ENCODE measurements at regions not wholly inside any gene's neighbourhood (a gene's known extent, or its start where the extent isn't known, plus 50 kb on each side); places are given as distances from the start of the nearest gene placed in this dataset.
"Not testable (repeated sequence)": the region's sequence is repeated elsewhere in the genome, so short reads cannot be mapped to it uniquely, and the experiment has no call there.

GRCh38 chr10:8665322-8665721, 610.8 kb downstream of the GATA3 start:
- Mint-ChIP-seq H3K27me3 (peaks cover 7 to 8% of the 10 kb centered on the region in 2 donors), H3K4me3 (no peak overlapping the region), H3K4me1 (no peaks in the 10 kb centered on the region), H3K27ac (no peak overlapping the region), H3K36me3 (no peaks in the 10 kb centered on the region), H3K9me3 (peaks cover 0 to 4% (median 4%) of the 10 kb centered on the region in 3 donors)
- CTCF ChIA-PET = interaction anchor here in 1 of 2 donors (0.7 kb wide), 1 partner anchor 838 kb away, joined by 3 read pairs; no protein-coding TSS in a partner anchor
- Histone ChIP-seq H3K36me3 (ENCODE audit: control insufficient read depth in 2 of 2, extremely low read depth in 1 of 2, insufficient read depth in 1 of 2, low read length in 1 of 2) (no peaks in the 10 kb centered on the region), H3K4me3 (ENCODE audit: control insufficient read depth in 1 of 2, extremely low read depth in 1 of 2, low read length in 1 of 2) (no peak overlapping the region), H3K27ac (ENCODE audit: low read length) (no peak overlapping the region), H3K27me3 (replicated peaks in 1 of 2; ENCODE audit: control insufficient read depth in 2 of 2, extremely low read depth in 1 of 2, insufficient read depth in 2 of 2, low read length in 1 of 2) (no peaks in the 10 kb centered on the region), H3K9me3 (no peaks in the 10 kb centered on the region), H3K4me1 (ENCODE audit: control insufficient read depth in 1 of 2, extremely low read depth in 1 of 2, insufficient read depth in 2 of 2, low read length in 2 of 2) (no peaks in the 10 kb centered on the region)
- DNase-seq (no peak), ATAC-seq (replicated peaks in 1 of 4) (no peak)
- POLR2A ChIA-PET = interaction anchor here in 1 of 2 donors (0.7 kb wide), 2 partner anchors 12 to 134 kb away, joined by 3 to 4 read pairs; no protein-coding TSS in a partner anchor
- WGBS (ENCODE audit: insufficient coverage) = 60% methylated on average over 1 of the region's 2 CpGs

DNA sequence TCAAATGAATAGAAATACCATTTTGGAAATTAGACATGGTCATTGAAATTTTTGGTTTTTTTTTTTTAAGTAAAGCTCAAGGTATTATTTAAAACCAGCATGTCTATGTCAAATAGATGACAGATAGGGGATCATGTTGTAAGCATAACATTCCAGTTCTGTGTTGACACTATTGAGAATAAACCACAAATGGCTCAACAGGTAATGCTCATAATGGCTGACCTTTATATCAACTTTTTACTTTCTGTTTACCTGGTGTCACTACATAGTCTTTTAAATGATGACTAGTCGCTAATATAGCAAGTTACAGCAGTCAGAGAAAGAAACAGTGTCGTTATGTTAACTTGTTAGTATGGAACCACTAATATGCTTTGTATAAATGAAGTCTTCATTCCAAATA, 616.0 kb downstream of the GATA3 start:
- Mint-ChIP-seq H3K4me3 (no peak overlapping the region), H3K27ac (no peak overlapping the region), H3K36me3 (no peaks in the 10 kb centered on the region), H3K27me3 (peaks cover under 1 to 7% of the 10 kb centered on the region in 2 donors), H3K4me1 (no peaks in the 10 kb centered on the region), H3K9me3 (peaks cover 4 to 14% (median 5%) of the 10 kb centered on the region in 3 donors)
- Histone ChIP-seq H3K27ac (ENCODE audit: low read length) (no peak overlapping the region), H3K36me3 (ENCODE audit: control insufficient read depth in 2 of 2, extremely low read depth in 1 of 2, insufficient read depth in 1 of 2, low read length in 1 of 2) (no peaks in the 10 kb centered on the region), H3K4me3 (ENCODE audit: control insufficient read depth in 1 of 2, extremely low read depth in 1 of 2, low read length in 1 of 2) (no peak overlapping the region), H3K4me1 (ENCODE audit: control insufficient read depth in 1 of 2, extremely low read depth in 1 of 2, insufficient read depth in 2 of 2, low read length in 2 of 2) (no peaks in the 10 kb centered on the region), H3K27me3 (replicated peaks in 1 of 2; ENCODE audit: control insufficient read depth in 2 of 2, extremely low read depth in 1 of 2, insufficient read depth in 2 of 2, low read length in 1 of 2) (no peaks in the 10 kb centered on the region), H3K9me3 (no peaks in the 10 kb centered on the region)
- ChIA-PET POLR2A (no interaction called here), CTCF (no interaction called here)
- WGBS (ENCODE audit: insufficient coverage) = no CpG with 5 or more reads among the region's 2 CpGs
- DNase-seq = no peak
- no peak for ATAC-seq (replicated peaks in 1 of 4)

- Histone ChIP-seq H3K4me1 (ENCODE audit: control insufficient read depth in 1 of 2, extremely low read depth in 1 of 2, insufficient read depth in 2 of 2, low read length in 2 of 2) (no peaks in the 10 kb centered on the region), H3K9me3 (no peaks in the 10 kb centered on the region), H3K4me3 (ENCODE audit: control insufficient read depth in 1 of 2, extremely low read depth in 1 of 2, low read length in 1 of 2) (no peak overlapping the region), H3K27me3 (replicated peaks in 1 of 2; ENCODE audit: control insufficient read depth in 2 of 2, extremely low read depth in 1 of 2, insufficient read depth in 2 of 2, low read length in 1 of 2) (no peaks in the 10 kb centered on the region), H3K27ac (ENCODE audit: low read length) (no peak overlapping the region), H3K36me3 (ENCODE audit: control insufficient read depth in 2 of 2, extremely low read depth in 1 of 2, insufficient read depth in 1 of 2, low read length in 1 of 2) (no peaks in the 10 kb centered on the region)
- POLR2A ChIA-PET = no interaction called here
- Mint-ChIP-seq H3K36me3 (no peaks in the 10 kb centered on the region), H3K4me1 (no peaks in the 10 kb centered on the region), H3K27me3 (peaks cover under 1 to 2% of the 10 kb centered on the region in 2 donors), H3K27ac (no peak overlapping the region), H3K9me3 (peaks cover 0 to 11% (median 5%) of the 10 kb centered on the region in 3 donors), H3K4me3 (no peak overlapping the region)
- WGBS (ENCODE audit: insufficient coverage) = 94% methylated on average over 3 of the region's 3 CpGs
- DNase-seq = no peak
- no peak for ATAC-seq (replicated peaks in 1 of 4)
- CTCF ChIA-PET = no interaction called here
These were observed 619.7 kb downstream of the GATA3 start for GRCh38 chr10:8674230-8674629.

DNA sequence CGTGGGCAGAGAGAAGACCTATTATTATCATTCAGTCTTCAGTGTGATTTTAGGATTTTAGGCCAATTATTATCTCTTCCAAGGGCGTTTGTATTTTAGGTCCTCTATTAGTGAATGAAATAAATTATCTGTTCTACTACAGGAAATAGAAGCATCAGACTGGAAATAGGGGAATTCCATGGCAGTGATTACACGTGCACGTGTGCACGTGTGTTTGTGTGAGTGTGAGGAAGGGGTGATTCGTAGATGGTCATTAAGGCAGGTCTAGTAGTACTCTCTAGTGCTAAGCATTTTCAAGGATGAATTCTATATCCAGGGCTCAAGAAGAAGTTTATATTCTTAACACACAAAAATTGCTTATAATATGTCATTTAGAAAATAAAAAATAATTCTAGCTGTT, 623.2 kb downstream of the GATA3 start:
- Mint-ChIP-seq H3K4me1 (no peaks in the 10 kb centered on the region), H3K36me3 (no peaks in the 10 kb centered on the region), H3K9me3 (peaks cover 0 to 3% (median 3%) of the 10 kb centered on the region in 3 donors), H3K27me3 (peaks cover 5 to 8% of the 10 kb centered on the region in 2 donors), H3K4me3 (no peak overlapping the region), H3K27ac (no peak overlapping the region)
- Histone ChIP-seq H3K4me3 (ENCODE audit: control insufficient read depth in 1 of 2, extremely low read depth in 1 of 2, low read length in 1 of 2) (no peak overlapping the region), H3K4me1 (ENCODE audit: control insufficient read depth in 1 of 2, extremely low read depth in 1 of 2, insufficient read depth in 2 of 2, low read length in 2 of 2) (no peaks in the 10 kb centered on the region), H3K27ac (ENCODE audit: low read length) (no peak overlapping the region), H3K36me3 (ENCODE audit: control insufficient read depth in 2 of 2, extremely low read depth in 1 of 2, insufficient read depth in 1 of 2, low read length in 1 of 2) (no peaks in the 10 kb centered on the region), H3K9me3 (no peaks in the 10 kb centered on the region), H3K27me3 (replicated peaks in 1 of 2; ENCODE audit: control insufficient read depth in 2 of 2, extremely low read depth in 1 of 2, insufficient read depth in 2 of 2, low read length in 1 of 2) (peaks cover 0 to 3% of the 10 kb centered on the region in 2 experiments)
- DNase-seq (no peak), ATAC-seq (replicated peaks in 1 of 4) (no peak)
- ChIA-PET CTCF (no interaction called here), POLR2A (no interaction called here)
- WGBS (ENCODE audit: insufficient coverage) = no CpG with 5 or more reads among the region's 6 CpGs

GRCh38 chr10:8684916-8685315, 630.4 kb downstream of the GATA3 start:
- ATAC-seq (replicated peaks in 1 of 4); H3K36me3 ChIP-seq (ENCODE audit: control insufficient read depth in 2 of 2, extremely low read depth in 1 of 2, insufficient read depth in 1 of 2, low read length in 1 of 2); H3K27me3 ChIP-seq (replicated peaks in 1 of 2; ENCODE audit: control insufficient read depth in 2 of 2, extremely low read depth in 1 of 2, insufficient read depth in 2 of 2, low read length in 1 of 2); H3K36me3 Mint-ChIP-seq; H3K27ac ChIP-seq (ENCODE audit: low read length); CTCF ChIA-PET; H3K27me3 Mint-ChIP-seq; DNase-seq; H3K4me1 ChIP-seq (ENCODE audit: control insufficient read depth in 1 of 2, extremely low read depth in 1 of 2, insufficient read depth in 2 of 2, low read length in 2 of 2); H3K9me3 ChIP-seq; H3K9me3 Mint-ChIP-seq; H3K4me3 ChIP-seq (ENCODE audit: control insufficient read depth in 1 of 2, extremely low read depth in 1 of 2, low read length in 1 of 2); H3K4me3 Mint-ChIP-seq; POLR2A ChIA-PET; H3K4me1 Mint-ChIP-seq: not testable (repeated sequence)
- no CpG with 5 or more reads among the region's 3 CpGs for WGBS (ENCODE audit: insufficient coverage)
- H3K27ac Mint-ChIP-seq = peak overlapping the region in 1 of 2 donors; percentile 19

GRCh38 chr10:8688881-8689280, 634.4 kb downstream of the GATA3 start:
- H3K36me3 Mint-ChIP-seq = no peaks in the 10 kb centered on the region
- H3K9me3 Mint-ChIP-seq = peaks cover 0 to 14% (median 3%) of the 10 kb centered on the region in 3 donors
- ATAC-seq (replicated peaks in 1 of 4) (no peak), DNase-seq (no peak)
- no CpG with 5 or more reads among the region's 4 CpGs for WGBS (ENCODE audit: insufficient coverage)
- Histone ChIP-seq H3K4me1 (ENCODE audit: control insufficient read depth in 1 of 2, extremely low read depth in 1 of 2, insufficient read depth in 2 of 2, low read length in 2 of 2) (no peaks in the 10 kb centered on the region), H3K36me3 (ENCODE audit: control insufficient read depth in 2 of 2, extremely low read depth in 1 of 2, insufficient read depth in 1 of 2, low read length in 1 of 2) (no peaks in the 10 kb centered on the region), H3K27ac (ENCODE audit: low read length) (no peak overlapping the region), H3K4me3 (ENCODE audit: control insufficient read depth in 1 of 2, extremely low read depth in 1 of 2, low read length in 1 of 2) (no peak overlapping the region), H3K27me3 (replicated peaks in 1 of 2; ENCODE audit: control insufficient read depth in 2 of 2, extremely low read depth in 1 of 2, insufficient read depth in 2 of 2, low read length in 1 of 2) (no peaks in the 10 kb centered on the region), H3K9me3 (no peaks in the 10 kb centered on the region)
- no peak overlapping the region for H3K27ac Mint-ChIP-seq
- no peaks in the 10 kb centered on the region for H3K4me1 Mint-ChIP-seq
- H3K27me3 Mint-ChIP-seq = peaks cover 0 to 3% of the 10 kb centered on the region in 2 donors
- ChIA-PET POLR2A (no interaction called here), CTCF (interaction anchor here in 1 of 2 donors (0.5 kb wide), 1 partner anchor 120 kb away, joined by 3 read pairs; no protein-coding TSS in a partner anchor)
- no peak overlapping the region for H3K4me3 Mint-ChIP-seq

DNA sequence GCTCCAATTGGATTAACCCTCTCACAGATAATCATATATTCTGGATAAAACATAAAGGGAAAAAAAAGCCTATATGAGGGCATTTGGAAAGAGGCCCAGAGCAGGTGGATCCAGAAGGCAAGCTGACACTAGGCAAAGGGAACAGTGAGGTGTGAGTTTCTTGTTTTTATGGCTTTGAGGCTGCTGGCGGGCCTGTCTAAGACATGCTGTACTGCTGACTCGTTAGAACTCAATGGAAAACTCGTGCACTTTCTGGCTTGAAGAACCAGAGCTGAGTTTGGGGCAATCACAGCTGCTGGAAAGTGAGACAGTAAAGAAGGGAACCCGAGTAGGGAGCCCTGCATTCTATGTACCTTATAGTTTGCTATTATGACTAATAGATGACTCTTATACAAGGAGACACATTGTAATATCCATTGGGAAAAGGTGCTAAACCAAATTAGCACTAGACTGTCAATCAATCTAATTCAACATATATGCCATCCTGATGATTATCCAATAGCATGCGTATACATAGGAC, 637.1 kb downstream of the GATA3 start:
- no peaks in the 10 kb centered on the region for H3K27me3 ChIP-seq (replicated peaks in 1 of 2; ENCODE audit: control insufficient read depth in 2 of 2, extremely low read depth in 1 of 2, insufficient read depth in 2 of 2, low read length in 1 of 2)
- Mint-ChIP-seq H3K27me3 (no peaks in the 10 kb centered on the region), H3K36me3 (no peaks in the 10 kb centered on the region), H3K27ac (no peak overlapping the region), H3K4me3 (no peak overlapping the region), H3K4me1 (no peaks in the 10 kb centered on the region), H3K9me3 (peaks cover 0 to 5% (median 3%) of the 10 kb centered on the region in 3 donors)
- H3K4me3 ChIP-seq (ENCODE audit: control insufficient read depth in 1 of 2, extremely low read depth in 1 of 2, low read length in 1 of 2) = no peak overlapping the region
- H3K27ac ChIP-seq (ENCODE audit: low read length) = no peak overlapping the region
- ChIA-PET CTCF (no interaction called here), POLR2A (no interaction called here)
- no peak for DNase-seq
- 83% methylated on average over 1 of the region's 5 CpGs for WGBS (ENCODE audit: insufficient coverage)
- H3K4me1 ChIP-seq (ENCODE audit: control insufficient read depth in 1 of 2, extremely low read depth in 1 of 2, insufficient read depth in 2 of 2, low read length in 2 of 2) = no peaks in the 10 kb centered on the region
- H3K36me3 ChIP-seq (ENCODE audit: control insufficient read depth in 2 of 2, extremely low read depth in 1 of 2, insufficient read depth in 1 of 2, low read length in 1 of 2) = no peaks in the 10 kb centered on the region
- H3K9me3 ChIP-seq = no peaks in the 10 kb centered on the region
- no peak for ATAC-seq (replicated peaks in 1 of 4)
